Bone marrow (tissue), 2 donors: ENCODE measurements at regions not wholly inside any gene's neighbourhood (a gene's known extent, or its start where the extent isn't known, plus 50 kb on each side); places are given as distances from the start of the nearest gene placed in this dataset.
"Not testable (repeated sequence)": the region's sequence is repeated elsewhere in the genome, so short reads cannot be mapped to it uniquely, and the experiment has no call there.

Source experiments
- DNase-seq, 2 donors: peaks; one replicate each; lab custom pipeline; 2025; lab: John Stamatoyannopoulos, UW

DNA sequence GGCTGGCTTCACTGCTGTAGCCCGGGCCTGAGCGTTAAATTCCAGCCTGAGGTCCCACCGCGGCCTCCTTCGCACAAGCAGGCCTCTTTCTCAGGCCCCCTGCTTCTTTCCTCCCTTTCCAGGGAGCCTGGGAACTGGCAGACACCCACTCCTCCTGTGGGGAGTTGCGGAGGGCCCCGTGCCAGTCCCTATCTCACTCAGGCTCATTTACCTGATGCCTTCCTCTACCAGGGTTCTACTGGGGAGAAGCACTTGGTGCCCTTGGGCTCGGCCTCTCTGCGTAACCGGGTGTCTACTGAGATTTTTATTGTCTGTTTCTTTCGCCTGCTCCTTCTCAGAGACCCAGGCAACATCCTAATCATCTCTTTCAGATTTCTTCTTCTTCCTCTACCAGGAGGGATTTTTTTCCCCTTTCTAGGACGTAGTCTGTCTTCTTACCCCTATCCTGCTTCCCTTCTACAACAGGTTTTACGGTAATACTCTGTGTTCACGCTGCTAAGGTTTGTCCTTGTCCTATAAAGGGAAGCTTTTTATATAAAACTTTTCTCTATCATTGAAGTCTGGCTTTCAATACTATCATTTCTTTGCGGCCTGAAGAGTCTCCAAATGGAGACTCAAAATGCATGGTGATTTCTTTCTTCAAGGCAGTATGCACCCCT, 135.4 kb upstream of the GPR12 start:
- DNase-seq, result no peak

DNA sequence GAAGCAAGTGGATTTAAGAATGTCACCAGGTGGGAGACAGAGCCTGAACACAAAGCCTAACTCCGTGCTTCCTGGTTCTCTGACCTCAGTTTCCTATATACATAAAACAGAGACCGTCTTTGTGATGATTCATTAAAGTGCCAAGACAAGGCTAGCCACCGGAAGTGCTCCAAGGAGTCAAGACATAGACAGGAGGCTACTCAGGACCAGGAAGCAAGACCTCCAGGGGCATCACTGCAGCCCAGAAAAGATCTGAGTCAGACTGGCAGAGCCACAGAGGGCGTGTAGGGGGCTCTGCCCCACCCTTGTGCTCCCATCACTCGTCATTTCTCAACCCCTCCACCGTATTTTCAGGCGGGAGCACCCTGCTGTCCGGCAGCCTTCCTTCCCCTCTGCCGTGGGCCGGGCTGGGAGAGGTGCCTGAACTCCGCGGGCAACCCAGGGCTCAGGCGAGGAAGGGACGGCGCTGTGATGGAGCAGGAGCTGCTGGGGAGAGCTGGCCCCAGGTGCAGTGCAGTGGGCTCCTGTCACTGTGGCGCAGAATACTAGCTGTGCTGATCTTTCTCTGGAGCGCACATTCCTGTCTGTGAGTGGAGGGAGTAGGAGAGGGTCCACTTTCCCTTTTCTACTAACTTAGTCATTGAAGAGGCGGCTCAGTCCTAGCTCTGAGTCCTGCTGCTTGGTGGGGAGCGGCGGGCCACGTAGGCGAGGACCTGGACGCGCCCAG, 134.7 kb upstream of the GPR12 start:
- DNase-seq, result no peak

DNA sequence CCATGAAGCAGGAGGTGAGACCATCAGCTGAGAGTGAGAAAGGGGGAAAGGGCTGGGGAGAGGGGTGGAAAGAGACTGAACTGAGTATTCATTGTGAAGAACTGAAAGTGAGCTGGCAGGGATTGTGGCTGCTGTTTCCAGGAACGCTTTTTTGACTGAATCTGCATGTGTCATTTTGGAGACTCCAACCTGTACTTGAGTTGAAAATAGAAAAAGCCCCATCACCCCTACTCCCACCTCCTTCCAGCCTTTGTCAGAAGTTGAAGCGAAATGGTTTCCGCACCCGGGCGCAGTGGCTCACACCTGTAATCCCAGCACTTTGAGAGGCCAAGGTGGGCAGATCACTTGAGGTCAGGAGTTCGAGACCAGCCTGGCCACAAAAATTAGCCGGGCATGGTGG, 128.0 kb upstream of the GPR12 start:
- no peak for DNase-seq

DNA sequence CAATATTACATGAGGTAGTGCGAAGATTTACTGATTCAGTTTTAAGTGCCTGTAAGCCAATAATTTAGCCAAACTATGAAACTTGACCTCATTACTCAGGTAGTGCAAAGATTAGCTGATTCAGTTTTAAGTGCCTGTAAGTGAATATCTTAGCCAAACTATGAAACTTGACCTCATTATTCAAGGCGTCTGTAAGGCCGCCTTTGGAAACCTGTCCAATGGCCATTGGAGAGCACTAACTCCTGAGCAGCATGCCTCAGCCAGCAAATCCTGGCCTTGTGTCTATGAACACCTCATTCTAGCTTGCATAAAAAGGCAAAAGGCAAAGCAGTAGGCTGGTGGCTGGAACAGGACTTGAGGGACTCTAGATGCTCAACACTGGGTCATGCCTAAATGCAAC, 127.0 kb upstream of the GPR12 start:
- no peak for DNase-seq

DNA sequence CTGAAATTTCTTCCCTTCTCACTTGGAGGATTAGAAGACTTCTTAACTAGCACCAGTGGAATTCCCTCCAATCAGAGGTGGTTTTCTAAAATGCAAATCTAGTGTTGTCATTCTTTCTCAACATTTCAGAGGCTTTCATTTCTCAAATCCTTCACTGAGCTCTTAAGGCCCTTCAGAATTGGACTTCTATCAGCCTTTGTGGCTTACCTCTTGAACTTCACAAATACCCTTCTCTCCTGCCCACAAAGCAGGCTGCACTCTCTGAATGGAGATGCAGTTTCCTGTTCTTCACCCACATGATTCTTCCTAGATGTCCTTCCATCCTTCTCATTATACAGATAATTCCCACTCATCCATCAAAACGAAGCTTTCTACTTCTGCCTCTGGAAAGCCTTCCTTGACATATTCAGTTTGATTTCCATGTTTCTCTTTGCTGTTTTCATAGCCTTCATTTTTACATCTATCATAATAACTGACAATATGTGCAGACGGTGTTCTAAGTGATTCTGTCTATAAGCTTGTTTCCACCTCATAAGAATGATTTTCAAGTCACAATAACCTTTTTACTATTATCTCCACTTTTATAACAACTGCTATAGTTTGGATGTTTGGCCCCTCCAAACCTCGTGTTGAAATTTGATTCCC, 123.1 kb upstream of the GPR12 start:
- no peak for DNase-seq

DNA sequence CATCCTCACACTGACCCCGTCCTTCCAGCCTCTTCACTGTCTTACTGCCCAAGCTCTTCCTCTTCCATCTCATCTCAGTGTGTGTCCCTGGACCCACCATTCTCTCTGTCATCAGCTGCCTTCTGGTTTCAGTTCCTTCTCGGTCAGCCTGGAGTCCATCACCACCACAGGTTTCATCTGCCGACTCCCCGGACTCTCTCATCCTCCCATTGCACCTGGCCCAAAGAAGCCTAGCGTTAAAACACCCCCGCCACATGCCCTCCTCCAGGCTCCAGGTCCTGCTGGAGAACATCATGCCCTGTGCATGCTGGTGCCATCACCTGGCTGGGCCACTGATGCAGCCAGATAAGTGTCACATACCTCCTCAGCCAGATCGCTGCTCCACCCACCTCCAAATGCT, 122.1 kb upstream of the GPR12 start:
- no peak for DNase-seq

DNA sequence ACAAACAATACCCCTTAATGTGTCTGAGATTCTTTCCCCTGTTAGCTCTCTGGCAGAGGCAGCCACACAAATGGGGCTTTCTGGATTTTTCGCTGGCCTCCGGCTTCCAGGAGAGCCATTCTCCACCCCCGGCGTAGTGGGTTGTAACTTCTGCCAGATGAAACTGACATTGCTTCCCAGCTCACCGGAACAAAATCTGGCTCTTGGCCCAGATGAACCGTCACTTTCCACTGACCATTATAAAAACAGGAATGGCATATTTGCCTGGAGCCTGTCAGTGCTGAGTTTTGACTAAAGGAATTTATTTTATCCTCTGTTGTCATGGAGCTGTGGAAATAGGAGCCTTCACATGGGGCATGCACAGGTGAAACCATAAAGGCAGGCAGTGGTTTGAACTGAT, 120.6 kb upstream of the GPR12 start:
- no peak for DNase-seq

DNA sequence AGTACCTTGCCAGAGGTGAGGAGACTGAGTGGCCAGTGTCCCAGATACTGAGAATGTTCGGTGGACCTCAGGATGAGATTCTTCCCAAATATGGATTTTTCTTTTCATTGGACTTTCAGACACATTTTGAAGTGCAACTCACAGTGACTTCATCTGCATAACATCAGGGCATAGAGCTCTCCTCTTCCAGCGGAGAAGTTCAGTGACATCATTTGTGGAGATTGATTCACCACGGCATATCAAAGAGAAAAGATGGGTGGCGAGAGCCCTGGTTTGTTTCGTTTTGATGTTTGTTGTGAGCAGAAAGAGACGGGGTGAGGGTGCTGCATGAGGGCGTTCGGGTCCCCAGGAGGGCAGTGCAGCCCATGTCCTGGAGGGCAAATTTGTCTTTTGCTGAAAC, 120.1 kb upstream of the GPR12 start:
- no peak for DNase-seq

DNA sequence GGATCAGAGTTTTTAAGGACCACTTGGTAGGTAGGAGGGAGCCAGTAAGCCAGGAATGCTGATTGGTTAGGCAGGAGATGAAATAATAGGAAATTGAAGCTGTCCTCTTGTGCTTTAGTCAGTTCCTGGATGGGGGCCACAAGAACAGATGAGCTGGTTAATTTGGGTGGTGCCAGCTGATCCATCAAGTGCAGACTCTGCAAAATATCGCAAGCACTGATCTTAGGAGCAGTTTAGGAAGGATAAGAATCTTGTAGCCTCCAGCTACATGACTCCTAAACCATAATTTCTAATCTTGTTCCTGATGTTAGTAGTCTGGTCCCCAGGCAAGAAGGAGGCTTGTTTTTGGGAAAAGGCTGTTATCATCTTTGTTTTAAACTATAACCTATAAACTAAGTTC, 117.9 kb upstream of the GPR12 start:
- no peak for DNase-seq

DNA sequence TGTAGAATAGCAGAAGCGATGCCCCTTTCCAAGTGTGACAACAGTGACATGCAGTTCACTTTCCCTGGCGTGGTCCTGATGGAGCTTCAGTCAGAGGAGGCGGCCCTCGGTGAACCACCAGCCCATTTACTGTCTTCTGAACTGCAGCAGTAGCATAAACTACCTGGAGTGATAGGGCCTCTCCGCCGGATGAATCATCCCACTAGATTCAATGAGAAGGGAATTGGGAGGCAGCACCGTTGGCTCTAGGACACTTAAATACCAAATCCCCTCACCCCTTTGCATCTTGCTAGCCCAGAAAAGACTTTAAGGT, 112.8 kb upstream of the GPR12 start:
- no peak for DNase-seq

DNA sequence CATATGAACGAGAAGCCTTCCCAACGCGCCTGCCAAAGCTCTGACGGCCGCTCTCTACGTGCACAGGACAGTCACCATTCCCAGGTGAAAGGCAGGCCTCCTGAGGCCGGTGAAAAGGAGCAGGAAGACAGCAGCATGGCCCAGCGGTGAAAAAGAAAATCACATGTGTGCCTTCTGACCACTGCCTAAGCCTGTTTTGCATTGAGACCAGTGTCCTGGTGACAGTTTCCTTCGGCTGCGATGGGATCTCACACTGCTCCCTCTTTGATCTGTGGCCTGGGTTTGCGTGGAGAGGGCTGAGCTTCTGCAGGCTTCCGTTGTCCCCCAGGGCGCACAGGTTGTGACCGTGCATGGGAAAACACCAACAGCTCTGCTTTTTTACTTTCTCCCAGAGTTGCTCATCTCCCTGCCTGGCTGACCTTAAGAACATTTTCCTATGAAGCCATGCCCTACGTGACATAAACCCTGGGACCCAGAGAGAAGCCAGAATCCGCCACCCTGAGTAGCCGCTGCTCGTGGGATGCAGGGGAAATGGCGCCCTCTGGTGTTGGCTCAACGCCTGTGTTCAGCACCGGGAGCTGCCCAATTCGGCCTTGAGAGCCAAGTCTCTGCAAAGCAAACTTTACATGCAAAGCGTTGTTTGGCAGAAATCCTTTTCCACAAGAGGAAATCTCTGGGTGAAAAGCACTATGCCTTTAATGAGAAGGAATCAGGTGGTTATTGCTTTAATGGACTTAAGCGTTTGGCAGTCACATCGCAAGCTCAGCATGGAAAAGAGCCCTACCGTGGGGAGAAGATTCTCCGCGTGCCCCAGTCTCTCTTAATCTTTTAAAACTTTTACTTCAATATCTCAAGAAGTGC, 112.2 kb upstream of the GPR12 start:
- no peak for DNase-seq

DNA sequence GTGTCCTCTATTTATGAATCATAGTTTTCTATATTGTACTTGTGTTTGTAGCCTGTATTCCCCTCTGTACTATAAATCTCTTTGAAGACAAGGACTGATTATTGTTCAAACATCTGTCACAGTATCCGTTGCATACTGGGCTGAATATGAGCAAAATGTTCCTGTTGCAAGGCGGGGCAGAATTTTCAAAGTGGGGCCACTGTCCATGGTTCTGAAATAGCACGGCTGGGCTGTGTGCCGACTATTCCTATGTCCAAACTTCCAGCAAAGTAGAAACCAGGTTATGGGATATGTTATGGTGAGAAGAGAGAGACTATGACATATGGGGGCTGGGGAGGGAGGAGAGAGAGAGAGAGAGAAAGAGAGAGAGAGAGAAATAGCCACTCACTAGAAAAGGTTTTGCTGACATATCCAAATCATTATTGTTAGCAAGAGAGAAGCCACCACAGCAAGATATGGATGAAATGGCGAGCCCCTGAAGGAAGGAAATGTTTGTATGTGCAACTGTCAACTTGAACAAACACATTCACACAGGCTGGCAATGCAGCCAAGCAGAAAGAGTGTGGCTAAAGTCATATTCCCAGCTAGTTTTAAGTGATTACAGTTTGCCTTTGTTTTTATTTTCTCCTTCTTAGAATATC, 107.0 kb upstream of the GPR12 start:
- DNase-seq, result no peak

DNA sequence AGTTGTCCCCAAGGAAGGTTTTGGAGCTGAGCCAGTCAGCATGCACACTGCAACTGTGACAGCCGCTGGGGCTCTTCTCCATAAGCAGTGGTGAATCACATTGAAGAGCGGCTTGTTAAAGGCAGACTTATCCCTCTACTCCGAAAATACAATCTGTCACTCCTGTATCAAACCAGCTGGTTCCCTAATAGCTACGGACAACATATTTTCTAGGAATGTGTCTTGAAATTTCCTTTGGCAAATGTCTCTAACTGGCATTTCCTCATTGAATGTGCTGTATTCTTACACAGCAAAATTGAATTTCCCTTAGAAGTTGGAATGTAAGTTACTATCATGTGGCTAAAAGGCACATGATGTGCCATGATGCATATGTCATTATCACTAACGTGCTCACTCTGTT, 104.0 kb upstream of the GPR12 start:
- DNase-seq, result no peak

DNA sequence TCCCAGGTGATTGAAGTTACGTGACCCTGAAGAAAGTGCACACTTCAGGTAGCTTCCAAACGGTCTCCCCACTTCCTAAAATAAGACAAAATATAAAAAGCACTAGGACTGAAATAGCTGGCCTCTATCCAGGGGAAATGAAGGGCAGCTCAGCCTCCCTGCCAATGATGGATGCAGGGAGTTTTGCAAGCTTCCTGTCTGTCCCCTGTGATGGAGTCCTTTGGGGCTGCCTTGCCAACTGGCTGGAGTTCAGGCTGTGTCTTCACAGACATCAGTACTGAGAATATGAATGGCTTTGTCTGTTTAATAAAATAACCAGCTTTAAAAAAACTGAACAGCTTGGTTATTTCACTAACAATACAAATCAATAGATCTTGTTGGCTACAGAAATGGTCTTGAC, 101.4 kb upstream of the GPR12 start:
- DNase-seq, result no peak

DNA sequence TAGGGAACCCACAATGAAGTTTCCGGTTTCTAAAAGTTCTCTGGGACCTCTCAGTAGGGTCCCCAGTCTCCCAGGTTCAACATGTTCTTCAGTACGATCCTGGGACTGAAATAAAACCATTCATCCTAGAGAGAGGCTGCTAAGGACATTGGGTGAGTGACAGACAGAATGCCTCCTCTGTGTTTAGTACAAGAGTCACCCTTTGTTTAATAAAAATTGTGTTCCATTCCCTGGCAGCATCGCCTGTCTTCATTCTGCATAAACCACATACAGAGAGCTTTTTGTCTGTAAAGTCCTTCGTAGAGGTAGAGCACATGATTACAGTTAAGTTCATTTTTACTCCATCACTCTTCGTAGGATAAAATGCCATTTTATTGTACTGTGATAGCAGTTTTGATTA, 95.3 kb upstream of the GPR12 start:
- no peak for DNase-seq

DNA sequence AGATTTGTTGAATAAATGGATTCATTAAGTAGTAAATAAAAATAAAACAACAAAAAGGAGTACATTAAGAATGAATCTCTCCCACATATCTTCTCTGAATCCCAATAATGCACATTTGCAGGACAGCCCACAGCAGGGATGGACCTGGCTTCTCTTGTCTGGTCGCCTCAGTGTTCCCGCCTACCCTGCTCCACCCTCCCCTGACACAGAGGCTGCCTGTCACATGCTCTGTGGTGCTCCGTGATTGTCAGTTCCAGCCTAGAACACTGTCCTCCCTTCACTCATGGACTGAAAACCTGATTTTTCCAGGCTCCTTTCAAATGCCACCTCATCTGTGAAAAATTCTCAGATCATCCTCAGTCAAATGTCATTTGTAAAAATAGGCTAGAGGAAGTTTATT, 94.5 kb upstream of the GPR12 start:
- DNase-seq, result no peak

DNA sequence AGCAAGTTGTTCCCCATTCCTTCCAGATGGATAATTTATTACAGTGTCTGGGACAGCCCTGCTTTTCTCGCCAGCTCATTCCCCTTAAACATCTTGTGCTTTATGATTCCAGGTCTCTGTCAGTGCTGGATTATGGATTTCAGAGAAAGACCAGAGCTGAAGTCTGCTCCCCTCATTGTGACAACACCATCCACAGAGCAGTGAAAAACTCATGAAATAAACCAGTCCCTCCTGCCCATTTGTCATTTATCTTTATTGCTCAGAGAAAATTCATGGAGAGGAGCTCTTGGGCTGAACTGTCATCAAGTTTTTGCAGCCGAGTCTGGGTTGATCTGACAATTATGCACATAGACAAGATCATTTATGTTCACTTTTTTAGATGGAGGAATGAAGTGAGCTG, 92.7 kb upstream of the GPR12 start:
- no peak for DNase-seq

DNA sequence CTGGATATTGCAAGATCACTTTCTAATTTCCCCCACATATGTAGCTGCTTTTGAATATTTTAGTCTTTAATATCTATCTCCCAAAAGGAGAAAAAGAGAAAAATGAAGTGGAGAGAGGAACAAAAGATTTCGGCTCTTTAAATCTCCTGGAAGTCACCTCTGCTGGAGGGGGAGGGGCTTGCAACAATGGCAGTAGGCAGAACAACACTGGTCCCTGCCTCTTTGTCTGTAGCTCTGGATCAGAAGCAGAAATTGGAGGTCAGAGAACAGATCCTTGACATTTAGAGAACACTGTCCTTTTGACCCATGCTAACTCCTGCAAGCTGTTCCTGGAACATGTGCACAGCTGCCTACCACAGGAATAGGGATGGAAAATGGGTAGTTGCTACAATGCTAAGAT, 86.7 kb upstream of the GPR12 start:
- DNase-seq, result no peak

DNA sequence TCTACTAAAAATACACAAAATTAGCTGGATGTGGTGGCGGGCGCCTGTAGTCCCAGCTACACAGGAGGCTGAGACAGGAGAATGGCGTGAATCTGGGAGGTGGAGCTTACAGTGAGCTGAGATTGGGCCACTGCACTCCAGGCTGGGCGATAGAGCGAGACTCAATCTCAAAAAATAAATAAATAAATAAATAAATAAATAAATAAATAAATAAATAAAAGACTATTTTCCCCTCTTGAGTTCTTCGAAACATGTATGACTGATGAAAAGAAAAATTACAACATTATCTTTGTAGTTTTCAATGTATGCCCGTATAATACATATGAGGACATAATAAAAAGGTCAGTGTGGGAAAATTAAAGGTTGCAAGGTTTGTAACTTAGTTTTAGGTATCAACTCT, 84.5 kb upstream of the GPR12 start:
- not testable (repeated sequence) for DNase-seq

DNA sequence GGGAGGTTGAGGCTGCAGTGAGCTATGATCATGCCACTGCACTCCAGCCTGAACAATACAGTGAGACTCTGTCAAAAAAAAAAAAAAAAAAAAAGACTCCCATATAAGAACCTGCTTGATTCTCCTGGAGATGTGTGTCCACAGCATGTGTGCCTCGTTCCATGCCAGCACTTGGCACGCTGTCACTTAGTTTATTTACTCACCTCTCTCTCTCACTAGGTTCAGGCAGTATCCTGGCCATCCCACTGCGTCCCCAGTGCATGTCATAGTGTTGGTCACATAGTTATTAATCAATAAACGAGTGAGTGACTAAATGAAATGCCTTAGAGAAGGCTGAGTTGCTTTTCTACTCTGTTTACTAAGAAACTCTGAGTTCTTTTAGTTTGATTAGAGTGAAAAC, 79.1 kb upstream of the GPR12 start:
- no peak for DNase-seq

DNA sequence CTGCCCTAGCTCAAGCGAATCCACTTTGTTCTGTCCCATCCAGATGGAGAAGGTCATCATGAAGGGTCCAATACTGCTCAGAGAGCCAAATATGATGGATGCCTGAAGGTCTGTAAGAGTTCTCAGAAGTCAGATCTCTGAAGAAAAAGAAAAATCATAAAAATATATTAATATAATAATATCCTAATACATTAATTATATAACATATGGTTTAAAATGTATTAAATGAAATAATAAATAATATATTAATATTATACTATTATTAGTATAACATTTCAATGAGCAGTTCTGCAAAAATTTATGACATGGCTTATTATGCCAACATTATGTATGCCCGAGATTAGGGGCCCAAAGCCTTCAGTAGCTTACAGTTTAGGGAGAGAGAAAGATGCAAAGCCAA, 78.2 kb upstream of the GPR12 start:
- DNase-seq, result no peak

DNA sequence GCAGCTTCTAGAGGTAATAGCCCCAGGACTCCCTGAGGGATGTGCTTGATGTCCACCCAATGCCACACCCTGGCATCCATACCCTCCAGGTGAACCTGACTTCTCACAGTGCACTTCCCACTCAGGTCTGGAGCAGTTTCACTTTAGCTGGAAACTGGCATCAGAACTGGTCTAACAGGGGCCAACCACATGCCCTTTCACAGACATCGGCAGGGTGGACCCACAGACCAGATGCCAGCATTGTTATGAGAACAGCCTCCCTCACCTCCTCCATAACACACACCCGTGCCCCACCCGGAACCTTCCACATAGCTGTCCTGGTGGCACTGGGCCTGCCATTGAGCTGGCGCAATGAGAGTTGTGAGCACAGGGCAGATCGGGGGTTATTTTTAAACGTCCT, 77.4 kb upstream of the GPR12 start:
- DNase-seq, result no peak
